ENCODE measurements at regions not wholly inside any gene's neighbourhood (a gene's known extent, or its start where the extent isn't known, plus 50 kb on each side); places are given as distances from the start of the nearest gene placed in this dataset.

DNA sequence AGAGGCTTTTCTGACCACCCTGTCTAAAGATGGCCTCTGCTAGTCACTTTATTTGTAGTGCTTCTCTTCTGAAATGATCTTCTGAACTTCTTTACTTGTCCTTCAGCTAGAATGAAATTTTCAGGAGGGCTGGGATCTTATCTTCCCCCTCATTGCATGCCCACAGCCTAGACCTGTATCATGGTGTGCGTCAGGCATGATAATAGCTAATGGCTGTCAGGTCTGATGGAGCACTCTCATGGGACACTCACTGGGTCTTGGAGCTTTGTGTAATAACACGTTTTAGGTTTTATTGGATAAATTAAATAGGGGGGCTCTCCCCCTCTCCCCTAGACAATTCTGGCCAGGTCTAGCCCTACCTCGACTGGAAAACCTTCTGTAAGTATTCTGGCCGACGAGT, 97.1 kb upstream of the NRXN3 start:
- TF ChIP-seq, protein P1, sequence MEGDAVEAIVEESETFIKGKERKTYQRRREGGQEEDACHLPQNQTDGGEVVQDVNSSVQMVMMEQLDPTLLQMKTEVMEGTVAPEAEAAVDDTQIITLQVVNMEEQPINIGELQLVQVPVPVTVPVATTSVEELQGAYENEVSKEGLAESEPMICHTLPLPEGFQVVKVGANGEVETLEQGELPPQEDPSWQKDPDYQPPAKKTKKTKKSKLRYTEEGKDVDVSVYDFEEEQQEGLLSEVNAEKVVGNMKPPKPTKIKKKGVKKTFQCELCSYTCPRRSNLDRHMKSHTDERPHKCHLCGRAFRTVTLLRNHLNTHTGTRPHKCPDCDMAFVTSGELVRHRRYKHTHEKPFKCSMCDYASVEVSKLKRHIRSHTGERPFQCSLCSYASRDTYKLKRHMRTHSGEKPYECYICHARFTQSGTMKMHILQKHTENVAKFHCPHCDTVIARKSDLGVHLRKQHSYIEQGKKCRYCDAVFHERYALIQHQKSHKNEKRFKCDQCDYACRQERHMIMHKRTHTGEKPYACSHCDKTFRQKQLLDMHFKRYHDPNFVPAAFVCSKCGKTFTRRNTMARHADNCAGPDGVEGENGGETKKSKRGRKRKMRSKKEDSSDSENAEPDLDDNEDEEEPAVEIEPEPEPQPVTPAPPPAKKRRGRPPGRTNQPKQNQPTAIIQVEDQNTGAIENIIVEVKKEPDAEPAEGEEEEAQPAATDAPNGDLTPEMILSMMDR (IDR thresholded peaks at IDR 0.05) = no peak
- intact Hi-C loops (cut with DNase I) = no loop called here
- Histone ChIP-seq H3K36me3 (no peaks in the 10 kb centered on the region), H3K9me3 (no peaks in the 10 kb centered on the region), H3K27me3 (no peaks in the 10 kb centered on the region), H3K4me3 (no peak overlapping the region), H3K9ac (ENCODE audit: low read depth in 2 of 2, low read length in 2 of 2) (no peak overlapping the region), H3K27ac (no peak overlapping the region), H3K4me1 (no peaks in the 10 kb centered on the region)
- no peak for DNase-seq

DNA sequence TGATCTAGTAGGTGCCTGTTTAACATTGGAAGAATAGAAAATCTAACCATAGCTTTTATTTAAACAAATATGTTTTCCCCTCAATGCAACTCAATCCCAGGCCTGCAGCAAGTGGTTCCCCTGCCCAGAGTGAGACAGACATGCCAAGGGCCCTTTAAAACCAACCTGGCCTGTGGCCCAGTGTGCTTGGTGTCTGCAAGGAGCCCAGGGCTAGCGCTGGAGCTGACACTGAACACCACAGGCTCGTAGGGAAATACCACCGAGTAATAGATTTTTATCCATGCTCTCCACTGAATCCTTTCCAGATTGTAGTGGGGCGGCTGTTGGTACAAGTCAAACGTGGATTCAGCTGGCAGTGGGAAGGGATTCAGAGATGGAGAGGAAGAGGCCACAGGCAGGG, 95.6 kb upstream of the NRXN3 start:
- Histone ChIP-seq H3K4me3 (no peak overlapping the region), H3K27me3 (no peaks in the 10 kb centered on the region), H3K4me1 (no peaks in the 10 kb centered on the region), H3K9me3 (no peaks in the 10 kb centered on the region), H3K36me3 (no peaks in the 10 kb centered on the region), H3K9ac (ENCODE audit: low read depth in 2 of 2, low read length in 2 of 2) (no peak overlapping the region), H3K27ac (no peak overlapping the region)
- no peak for DNase-seq
- intact Hi-C loops (cut with DNase I) = no loop called here
- TF ChIP-seq, protein P1 (IDR thresholded peaks at IDR 0.05) = no peak

DNA sequence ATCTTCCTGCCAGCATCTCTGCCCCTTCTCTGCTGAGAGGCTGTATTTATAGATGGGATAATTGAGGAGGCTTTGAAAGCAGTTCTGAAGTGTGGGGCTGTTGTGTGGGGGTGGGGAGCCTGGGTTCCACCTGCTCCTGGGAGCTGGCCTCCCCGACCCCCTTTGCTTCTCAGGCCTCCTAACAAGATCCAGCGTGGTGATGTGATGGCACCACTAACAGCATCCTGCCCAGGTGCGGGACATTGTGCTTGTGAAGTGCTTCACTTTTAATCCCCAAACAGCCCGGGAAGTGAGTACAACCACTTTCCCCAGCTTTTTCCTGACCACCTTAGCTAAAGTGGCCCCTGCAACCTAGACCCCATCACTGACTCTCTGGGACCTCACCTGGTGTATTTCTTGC, 95.1 kb upstream of the NRXN3 start:
- Histone ChIP-seq H3K27ac (no peak overlapping the region), H3K9me3 (no peaks in the 10 kb centered on the region), H3K36me3 (no peaks in the 10 kb centered on the region), H3K4me1 (no peaks in the 10 kb centered on the region), H3K9ac (ENCODE audit: low read depth in 2 of 2, low read length in 2 of 2) (no peak overlapping the region), H3K27me3 (no peaks in the 10 kb centered on the region), H3K4me3 (no peak overlapping the region)
- intact Hi-C loops (cut with DNase I) = no loop called here
- no peak for DNase-seq
- TF ChIP-seq, protein P1 (IDR thresholded peaks at IDR 0.05) = no peak

DNA sequence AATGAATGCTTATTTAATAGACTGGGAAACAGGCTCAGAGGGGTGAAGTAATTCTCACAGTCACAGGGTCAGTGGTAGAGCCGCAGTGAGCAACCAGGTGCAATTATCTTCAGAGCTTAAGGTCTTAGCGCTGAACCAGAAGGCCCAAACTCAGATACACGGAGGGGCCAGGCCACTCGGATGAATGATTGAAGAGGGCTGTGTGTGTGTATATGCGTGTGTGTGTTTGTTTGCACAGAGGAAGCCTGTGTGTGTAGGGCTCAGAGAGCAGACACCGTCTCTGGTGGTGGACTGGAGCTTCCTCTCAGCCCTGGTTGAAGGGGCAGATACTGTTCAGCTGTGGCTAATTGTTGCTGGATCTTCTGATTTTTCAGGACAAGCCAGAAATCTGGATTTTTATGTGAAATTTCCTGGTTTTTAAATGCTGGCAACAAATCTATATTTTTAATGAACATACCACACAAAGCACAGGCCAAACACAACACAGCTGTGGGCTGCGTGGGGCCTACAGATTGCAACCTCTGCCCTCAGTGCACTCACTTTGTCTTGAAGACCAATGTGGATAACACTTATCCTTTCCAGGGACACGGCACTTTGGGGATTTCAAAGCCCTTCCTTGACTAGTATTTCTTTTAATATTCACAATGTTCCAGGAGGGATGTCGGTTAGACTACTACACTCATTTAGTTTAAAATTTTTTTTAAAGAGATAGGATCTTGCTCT, 94.5 kb upstream of the NRXN3 start:
- H3K9ac ChIP-seq (ENCODE audit: low read depth in 2 of 2, low read length in 2 of 2) = no peak overlapping the region
- no peaks in the 10 kb centered on the region for H3K36me3 ChIP-seq
- no peaks in the 10 kb centered on the region for H3K4me1 ChIP-seq
- H3K27ac ChIP-seq = no peak overlapping the region
- H3K4me3 ChIP-seq = no peak overlapping the region
- intact Hi-C loops (cut with DNase I) = no loop called here
- no peaks in the 10 kb centered on the region for H3K9me3 ChIP-seq
- no peak for DNase-seq
- TF ChIP-seq, protein P1 (IDR thresholded peaks at IDR 0.05) = no peak
- H3K27me3 ChIP-seq = no peaks in the 10 kb centered on the region

DNA sequence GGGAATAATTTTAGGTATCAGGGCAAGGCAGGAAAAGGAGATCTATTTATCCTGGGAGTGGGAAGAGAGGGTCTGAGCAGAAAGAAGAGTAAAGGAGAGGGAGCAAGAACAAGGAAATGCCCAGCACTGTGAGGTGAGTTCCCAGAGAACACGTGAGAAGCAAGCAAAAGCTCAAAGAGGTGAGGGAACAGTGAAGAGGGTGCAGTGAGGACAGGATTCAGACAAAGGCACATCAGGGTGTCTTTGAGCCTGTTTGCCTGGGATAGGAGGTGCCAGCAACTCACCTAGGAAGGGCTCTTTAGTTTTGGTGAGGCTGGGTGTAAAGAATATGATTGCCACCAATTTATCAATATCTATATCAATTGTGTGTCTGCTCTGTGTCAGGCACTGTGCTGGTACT, 88.9 kb upstream of the NRXN3 start:
- TF ChIP-seq, protein P1 (IDR thresholded peaks at IDR 0.05) = no peak
- Histone ChIP-seq H3K4me1 (no peaks in the 10 kb centered on the region), H3K9ac (ENCODE audit: low read depth in 2 of 2, low read length in 2 of 2) (no peak overlapping the region), H3K4me3 (no peak overlapping the region), H3K9me3 (no peaks in the 10 kb centered on the region), H3K27me3 (no peaks in the 10 kb centered on the region), H3K36me3 (no peaks in the 10 kb centered on the region), H3K27ac (no peak overlapping the region)
- intact Hi-C loops (cut with DNase I) = no loop called here
- DNase-seq = no peak

Data from colonic mucosa (tissue), 4 donors.